HCT116 (cell line): ENCODE measurements at regions not wholly inside any gene's neighbourhood (a gene's known extent, or its start where the extent isn't known, plus 50 kb on each side); places are given as distances from the start of the nearest gene placed in this dataset.

Experiments
- ATAC-seq: fragments of 200-7000 bp; cut with Tn5 transposase; 2 replicates; pipeline ENCODE4 v1.9.1; 2020; ENCODE audit warnings: mild to moderate bottlenecking, moderate library complexity
- BruUV-seq: library from RNA; stranded (reverse); fragments of 400-500 nt; replicated peaks from 2 replicates; lab custom pipeline; 2021; lab: Mats Ljungman, UMichigan
- CTCF ChIA-PET: fragments of 300-600 bp; sonication (Branson Sonifier 250); formaldehyde crosslinking; loops from one replicate; lab custom pipeline; 2021; ENCODE audit warnings: antibody characterized with exemption; lab: Charles Lee
- POLR2A ChIA-PET: fragments of 300-600, 350-600 bp; sonication (Branson Sonifier 250); formaldehyde crosslinking; loops from one replicate; lab custom pipeline; 2021; ENCODE audit warnings: antibody characterized with exemption; lab: Charles Lee
- RAD21 ChIA-PET, 2 experiments: fragments of 300-600 bp; sonication (Branson Sonifier 250); formaldehyde crosslinking; loops; one replicate each; lab custom pipeline; 2023; ENCODE audit warnings: low total read pairs in 2 of 2; ENCODE audit not compliant: uncharacterized antibody in 2 of 2, unreplicated experiment in 2 of 2, low non-redundant PET in 1 of 2; lab: Charles Lee
- DNase-seq: peaks from one replicate; pipeline ENCODE4 v3.0.0-alpha.2; 2010; ENCODE audit warnings: low read depth, low spot score
- H2AFZ ChIP-seq: fragments of 200-600 bp; shearing (Covaris generic), sonication (generic); 2 replicates; pipeline ENCODE4 v1.6.1; 2017; ENCODE audit warnings: low read depth, mixed run types, mixed read lengths, antibody characterized with exemption, low read length; ENCODE audit not compliant: poor library complexity, severe bottlenecking
- H3K27ac ChIP-seq: 2 replicates; pipeline ENCODE4 v1.5.1; 2012; ENCODE audit warnings: low read depth, low read length
- H3K27me3 ChIP-seq: fragments of 200-600 bp; sonication (generic); 2 replicates; pipeline ENCODE4 v1.6.1; 2016; ENCODE audit warnings: mixed run types, low read length, mixed read lengths; ENCODE audit not compliant: insufficient read depth
- H3K36me3 ChIP-seq, 2 experiments: fragments of 200-500 bp in 1 of 2; fragments of 200-600 bp in 1 of 2; sonication (Bioruptor generic) in 1 of 2; sonication (generic) in 1 of 2; 2 replicates each; pipeline versions ENCODE4 v1.5.1 to v1.6.1; 2014 to 2016; ENCODE audit warnings: low read length in 2 of 2, inconsistent platforms in 1 of 2, mixed read lengths in 1 of 2, mixed run types in 1 of 2; ENCODE audit not compliant: insufficient read depth in 2 of 2, control insufficient read depth in 1 of 2
- H3K4me1 ChIP-seq, 2 experiments: fragments of 200-600 bp in 1 of 2; sonication (generic) in 1 of 2; 2 replicates each; pipeline versions ENCODE4 v1.5.1 to v1.6.1; 2012 to 2017; ENCODE audit warnings: low read length in 2 of 2, inconsistent platforms in 1 of 2, mild to moderate bottlenecking in 1 of 2, mixed read lengths in 1 of 2, mixed run types in 1 of 2, moderate library complexity in 1 of 2; ENCODE audit not compliant: insufficient read depth in 2 of 2, control insufficient read depth in 1 of 2
- H3K4me2 ChIP-seq: fragments of 200-600 bp; sonication (generic); 2 replicates; pipeline ENCODE4 v1.6.1; 2017; ENCODE audit warnings: mixed run types, low read length, mixed read lengths
- H3K4me3 ChIP-seq, 2 experiments: fragments of 200-600 bp in 1 of 2; sonication (generic) in 1 of 2; replicated peaks in 1 of 2; 2 replicates each; pipeline ENCODE4 v1.5.1; 2011 to 2016; ENCODE audit warnings: low read length in 2 of 2, control low read depth in 1 of 2, low read depth in 1 of 2, mild to moderate bottlenecking in 1 of 2, mixed read lengths in 1 of 2, mixed run types in 1 of 2
- H3K79me2 ChIP-seq: fragments of 200-600 bp; sonication (generic); 2 replicates; pipeline ENCODE4 v1.6.1; 2017; ENCODE audit warnings: mild to moderate bottlenecking, mixed run types, low read length, moderate library complexity, mixed read lengths; ENCODE audit not compliant: insufficient read depth
- H3K9ac ChIP-seq: fragments of 200-600 bp; sonication (generic); 2 replicates; pipeline ENCODE4 v1.6.1; 2016; ENCODE audit warnings: low read length, mixed read lengths
- H3K9me2 ChIP-seq: fragments of 200-600 bp; sonication (generic), shearing (Covaris generic); 2 replicates; pipeline ENCODE4 v1.6.1; 2017; ENCODE audit warnings: mixed run types, mild to moderate bottlenecking, moderate library complexity; ENCODE audit not compliant: insufficient read depth
- H3K9me3 ChIP-seq, 2 experiments: fragments of 200-500 bp in 1 of 2; fragments of 200-600 bp in 1 of 2; sonication (Bioruptor generic) in 1 of 2; sonication (generic) in 1 of 2; 2 replicates each; pipeline ENCODE4 v1.6.1; 2014 to 2017; ENCODE audit warnings: low read length in 2 of 2, mixed read lengths in 2 of 2, inconsistent platforms in 1 of 2, low read depth in 1 of 2, mild to moderate bottlenecking in 1 of 2, mixed run types in 1 of 2, moderate library complexity in 1 of 2; ENCODE audit not compliant: control insufficient read depth in 1 of 2, insufficient read depth in 1 of 2
- H4K20me1 ChIP-seq: fragments of 200-600 bp; sonication (generic), shearing (Covaris generic); 2 replicates; pipeline ENCODE4 v1.6.1; 2017; ENCODE audit warnings: mixed run types, mild to moderate bottlenecking, moderate library complexity; ENCODE audit not compliant: insufficient read depth
- CBX3 ChIP-seq: IDR thresholded peaks from 2 replicates; pipeline ENCODE4 v1.6.1; 2012; ENCODE audit warnings: low read depth
- CEBPB ChIP-seq: IDR thresholded peaks from 2 replicates; pipeline ENCODE4 v1.6.1; 2012; ENCODE audit warnings: low read depth
- CTCF ChIP-seq, 3 experiments: fragments of 200-600 bp in 1 of 3; sonication (generic) in 1 of 3; IDR thresholded peaks in 2 of 3; conservative IDR thresholded peaks in 1 of 3; 2 replicates each; pipeline ENCODE4 v1.5.1; 2012 to 2017; ENCODE audit warnings: low read depth in 2 of 3, low read length in 2 of 3, antibody characterized with exemption in 1 of 3, borderline replicate concordance in 1 of 3, control low read depth in 1 of 3, mild to moderate bottlenecking in 1 of 3, mixed read lengths in 1 of 3, mixed run types in 1 of 3, moderate library complexity in 1 of 3; ENCODE audit not compliant: insufficient read depth in 1 of 3
- JUND ChIP-seq: IDR thresholded peaks from 2 replicates; pipeline ENCODE4 v1.6.1; 2012
- MAX ChIP-seq: IDR thresholded peaks from 2 replicates; pipeline ENCODE4 v1.6.1; 2012
- RAD21 ChIP-seq: IDR thresholded peaks from 2 replicates; pipeline ENCODE4 v1.6.1; 2012; ENCODE audit warnings: low read depth, mild to moderate bottlenecking
- SP1 ChIP-seq: IDR thresholded peaks from 2 replicates; pipeline ENCODE4 v1.6.1; 2012; ENCODE audit warnings: low read depth
- SRF ChIP-seq: IDR thresholded peaks from 2 replicates; pipeline ENCODE4 v1.6.1; 2012; ENCODE audit warnings: low read depth
- ZFX ChIP-seq: fragments of 450-650 bp; IDR thresholded peaks from 2 replicates; pipeline ENCODE4 v1.6.1; 2017
- intact Hi-C: fragments of 100-400 bp; cut with micrococcal nuclease; formaldehyde crosslinking; loops from 2 replicates; pipeline ENCODE4 v1.10.0; 2022
- TF ChIP-seq, protein P1 (sequence below): IDR thresholded peaks from 2 replicates; pipeline ENCODE4 v1.6.1; 2011; ENCODE audit warnings: mild to moderate bottlenecking, low read length, moderate library complexity; ENCODE audit not compliant: insufficient replicate concordance; ENCODE audit errors: extremely low read depth

DNA sequence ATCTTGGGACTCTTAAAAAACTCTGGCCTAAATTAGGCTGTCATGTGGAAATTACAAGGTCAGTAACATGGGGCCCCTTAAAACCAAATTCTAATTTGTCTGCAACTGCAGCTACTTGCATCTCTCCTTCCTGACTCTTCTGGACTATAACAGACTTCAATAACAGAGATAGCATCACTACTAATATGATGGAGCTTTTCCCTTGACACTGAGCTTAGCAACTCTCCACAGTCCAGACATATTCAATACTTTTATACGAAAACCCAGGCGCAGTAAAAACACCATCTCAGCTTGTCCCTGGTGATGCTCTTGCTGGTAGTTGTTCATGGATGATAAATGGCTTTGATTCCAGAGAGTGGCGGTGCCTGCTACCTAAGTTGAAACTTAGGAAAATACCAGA is 850.4 kb downstream of the STIM2 start:
- ATAC-seq = no peak
- Histone ChIP-seq H4K20me1 (no peaks in the 10 kb centered on the region), H3K27me3 (no peaks in the 10 kb centered on the region), H3K9me2 (no peaks in the 10 kb centered on the region), H3K9me3 (no peaks in the 10 kb centered on the region), H3K79me2 (no peaks in the 10 kb centered on the region), H3K4me2 (no peak overlapping the region), H2AFZ (no peak overlapping the region), H3K27ac (no peak overlapping the region), H3K4me3 (no peak overlapping the region), H3K9ac (no peak overlapping the region), H3K4me1 (no peaks in the 10 kb centered on the region), H3K36me3 (no peaks in the 10 kb centered on the region)
- CTCF ChIA-PET = no interaction called here
- RAD21 ChIA-PET = no interaction called here
- intact Hi-C loops = no loop called here
- POLR2A ChIA-PET = no interaction called here
- no TSS peak for BruUV-seq
- no peak for TF ChIP-seq MAX
- no peak for DNase-seq

DNA sequence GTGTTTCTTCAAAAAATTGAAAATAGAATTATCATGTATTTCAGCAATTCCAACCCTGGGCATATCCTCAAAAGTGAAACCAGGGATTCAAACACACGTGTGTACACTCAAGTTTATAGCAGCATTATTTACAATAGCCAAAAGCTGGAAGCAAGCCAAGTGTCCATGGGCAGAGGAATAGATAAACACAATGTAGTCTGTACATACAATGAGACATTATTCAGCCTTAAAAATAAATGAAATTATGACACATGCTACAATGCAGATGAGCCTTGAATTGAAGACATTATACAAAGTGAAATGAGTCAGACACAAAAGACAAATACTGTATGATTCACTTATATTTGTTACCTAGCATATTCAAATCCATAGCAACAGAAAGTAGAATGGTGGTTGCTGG is 853.4 kb downstream of the STIM2 start:
- BruUV-seq = no TSS peak
- no peak for TF ChIP-seq RAD21
- no peak for TF ChIP-seq CBX3
- TF ChIP-seq CTCF (IDR thresholded peaks at IDR 0.05 in 2 of 3, conservative IDR thresholded peaks at IDR 0.05 in 1 of 3; ENCODE audit: borderline replicate concordance in 1 of 3, insufficient read depth in 1 of 3, low read depth in 2 of 3, low read length in 2 of 3) = no peak
- TF ChIP-seq JUND = no peak
- TF ChIP-seq SRF = no peak
- TF ChIP-seq ZFX = no peak
- no peak for TF ChIP-seq SP1
- no peak for TF ChIP-seq CEBPB
- TF ChIP-seq, protein P1, sequence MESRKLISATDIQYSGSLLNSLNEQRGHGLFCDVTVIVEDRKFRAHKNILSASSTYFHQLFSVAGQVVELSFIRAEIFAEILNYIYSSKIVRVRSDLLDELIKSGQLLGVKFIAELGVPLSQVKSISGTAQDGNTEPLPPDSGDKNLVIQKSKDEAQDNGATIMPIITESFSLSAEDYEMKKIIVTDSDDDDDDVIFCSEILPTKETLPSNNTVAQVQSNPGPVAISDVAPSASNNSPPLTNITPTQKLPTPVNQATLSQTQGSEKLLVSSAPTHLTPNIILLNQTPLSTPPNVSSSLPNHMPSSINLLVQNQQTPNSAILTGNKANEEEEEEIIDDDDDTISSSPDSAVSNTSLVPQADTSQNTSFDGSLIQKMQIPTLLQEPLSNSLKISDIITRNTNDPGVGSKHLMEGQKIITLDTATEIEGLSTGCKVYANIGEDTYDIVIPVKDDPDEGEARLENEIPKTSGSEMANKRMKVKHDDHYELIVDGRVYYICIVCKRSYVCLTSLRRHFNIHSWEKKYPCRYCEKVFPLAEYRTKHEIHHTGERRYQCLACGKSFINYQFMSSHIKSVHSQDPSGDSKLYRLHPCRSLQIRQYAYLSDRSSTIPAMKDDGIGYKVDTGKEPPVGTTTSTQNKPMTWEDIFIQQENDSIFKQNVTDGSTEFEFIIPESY = no peak
- intact Hi-C loops = no loop called here
- DNase-seq (no peak), ATAC-seq (no peak)
- H3K27me3 ChIP-seq = no peaks in the 10 kb centered on the region
- no peaks in the 10 kb centered on the region for H3K9me2 ChIP-seq
- no peak overlapping the region for H2AFZ ChIP-seq
- ChIA-PET POLR2A (no interaction called here), RAD21 (no interaction called here), CTCF (no interaction called here)
- no peak overlapping the region for H3K4me2 ChIP-seq
- H3K79me2 ChIP-seq = no peaks in the 10 kb centered on the region
- H3K4me3 ChIP-seq = no peak overlapping the region
- H3K27ac ChIP-seq = no peak overlapping the region
- no peaks in the 10 kb centered on the region for H4K20me1 ChIP-seq
- no peaks in the 10 kb centered on the region for H3K36me3 ChIP-seq
- no peak overlapping the region for H3K9ac ChIP-seq
- no peaks in the 10 kb centered on the region for H3K9me3 ChIP-seq
- no peaks in the 10 kb centered on the region for H3K4me1 ChIP-seq
